GM19468 (cell line): ENCODE measurements at regions not wholly inside any gene's neighbourhood (a gene's known extent, or its start where the extent isn't known, plus 50 kb on each side); places are given as distances from the start of the nearest gene placed in this dataset.
"Not testable (repeated sequence)": the region's sequence is repeated elsewhere in the genome, so short reads cannot be mapped to it uniquely, and the experiment has no call there.

Experiments used
- ATAC-seq: cut with Tn5 transposase; IDR thresholded peaks from one replicate; pipeline ENCODE4 v1.9.1; 2021; ENCODE audit warnings: mild to moderate bottlenecking, moderate library complexity, moderate number of reproducible peaks; ENCODE audit not compliant: unreplicated experiment; ENCODE audit errors: extremely low read depth

- no peak for ATAC-seq
Observed at GRCh38 chr10:85407088-85407487, 959.5 kb downstream of the GRID1 start.

GRCh38 chr10:85408388-85408787 is 958.2 kb downstream of the GRID1 start:
- no peak for ATAC-seq

DNA sequence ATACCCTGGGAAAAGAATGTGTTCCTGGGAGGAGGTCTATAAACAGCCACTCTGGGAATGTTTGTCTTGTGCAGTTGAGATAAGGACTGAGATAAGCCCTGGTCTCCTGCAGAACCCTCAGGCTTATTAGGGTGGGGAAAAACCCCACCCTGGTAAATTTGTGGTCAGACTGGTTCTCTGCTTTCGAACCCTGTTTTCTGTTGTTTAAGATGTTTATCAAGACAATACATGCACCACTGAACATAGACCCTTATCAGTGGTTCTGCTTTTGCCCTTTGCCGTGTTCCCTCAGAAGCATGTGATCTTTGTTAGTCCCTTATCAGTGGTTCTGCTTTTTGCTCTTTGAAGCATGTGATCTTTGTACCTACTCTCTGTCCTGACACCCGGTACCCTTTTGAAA is 956.0 kb downstream of the GRID1 start:
- ATAC-seq: not testable (repeated sequence)

DNA sequence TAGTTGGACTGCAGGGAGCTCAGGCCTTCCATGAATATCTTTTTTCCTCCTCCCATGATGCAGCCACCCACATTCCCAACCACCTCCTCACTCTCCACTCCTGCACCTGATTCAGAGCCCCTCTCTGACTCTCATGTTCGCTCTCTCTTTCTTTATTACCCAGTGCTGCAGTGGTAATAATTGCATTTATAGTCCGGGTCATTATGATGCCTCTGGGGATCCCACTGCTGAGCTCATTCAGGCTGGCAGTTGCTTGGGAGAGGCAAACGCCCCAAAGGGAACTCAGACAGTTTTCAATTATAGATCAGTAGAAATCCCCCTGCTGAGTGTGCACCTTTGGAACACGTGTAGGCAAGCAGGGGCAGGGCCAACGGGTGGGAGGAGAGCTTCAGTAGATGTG is 953.0 kb downstream of the GRID1 start:
- no peak for ATAC-seq

GRCh38 chr10:85420501-85421191 is 945.9 kb downstream of the GRID1 start:
- ATAC-seq: no peak

- no peak for ATAC-seq
Observed at GRCh38 chr10:85421421-85421820, 945.2 kb downstream of the GRID1 start.

DNA sequence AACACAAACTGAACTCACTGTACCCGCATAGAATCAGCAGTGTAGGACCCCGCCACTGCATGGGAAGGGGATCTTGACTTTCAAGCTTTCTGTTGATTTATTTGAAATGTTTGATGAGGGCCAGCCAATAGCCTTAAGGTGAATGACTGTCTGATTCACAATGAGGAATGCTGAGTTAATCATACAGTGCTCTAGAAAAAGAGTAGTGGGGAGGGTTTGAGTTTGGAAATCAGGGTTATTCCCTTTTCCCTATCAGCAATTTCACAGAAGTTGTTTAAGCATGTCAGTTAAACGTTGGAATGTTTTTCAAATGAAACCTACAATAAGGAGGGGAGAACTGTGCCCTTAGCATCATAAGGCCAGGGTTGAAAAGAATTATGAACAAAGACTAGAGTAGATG is 937.5 kb downstream of the GRID1 start:
- no peak for ATAC-seq

- no peak for ATAC-seq
Observed at GRCh38 chr10:85430991-85431390, 935.6 kb downstream of the GRID1 start.

DNA sequence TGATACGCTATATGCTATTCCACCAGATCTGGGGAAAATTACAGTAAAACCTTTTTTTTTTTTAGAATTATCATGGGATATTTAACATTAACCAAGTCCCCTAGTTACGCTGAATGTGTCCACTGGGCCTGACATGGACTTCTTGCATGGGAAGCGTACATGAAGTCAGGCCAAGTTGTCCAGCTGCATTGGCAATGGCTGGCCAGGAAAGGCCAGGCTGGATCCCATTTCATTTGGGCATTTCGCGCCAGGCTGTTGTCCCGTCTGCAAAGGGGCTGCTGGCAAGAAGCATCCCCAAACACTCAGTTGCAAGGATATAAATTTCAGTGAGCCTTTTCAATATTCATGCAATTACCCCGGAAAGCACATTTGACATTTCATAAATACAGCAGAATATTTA is 933.3 kb downstream of the GRID1 start:
- ATAC-seq: no peak

GRCh38 chr10:85444868-85445267 is 921.7 kb downstream of the GRID1 start:
- no peak for ATAC-seq

- no peak for ATAC-seq
Observed at GRCh38 chr10:85445702-85446101, 920.9 kb downstream of the GRID1 start.

DNA sequence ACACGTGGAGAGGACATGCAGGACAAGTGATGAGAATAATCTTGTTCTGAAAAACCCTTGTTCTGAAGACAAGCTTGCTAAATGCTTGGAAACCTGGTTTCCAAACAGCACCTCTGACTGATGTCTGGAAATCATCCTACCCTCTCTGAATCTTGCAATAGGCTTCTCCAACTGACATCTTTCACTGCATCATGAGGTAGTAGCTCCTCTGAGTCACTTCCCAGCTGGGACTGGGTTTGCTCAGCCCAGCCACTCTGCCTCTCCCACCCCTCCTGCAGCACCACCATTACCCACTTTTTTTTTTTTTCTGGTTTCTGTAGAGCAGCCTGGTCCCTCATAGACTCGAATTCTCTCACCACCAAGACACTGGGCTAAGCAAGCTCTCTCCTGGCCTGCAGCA is 919.8 kb downstream of the GRID1 start:
- ATAC-seq: no peak

DNA sequence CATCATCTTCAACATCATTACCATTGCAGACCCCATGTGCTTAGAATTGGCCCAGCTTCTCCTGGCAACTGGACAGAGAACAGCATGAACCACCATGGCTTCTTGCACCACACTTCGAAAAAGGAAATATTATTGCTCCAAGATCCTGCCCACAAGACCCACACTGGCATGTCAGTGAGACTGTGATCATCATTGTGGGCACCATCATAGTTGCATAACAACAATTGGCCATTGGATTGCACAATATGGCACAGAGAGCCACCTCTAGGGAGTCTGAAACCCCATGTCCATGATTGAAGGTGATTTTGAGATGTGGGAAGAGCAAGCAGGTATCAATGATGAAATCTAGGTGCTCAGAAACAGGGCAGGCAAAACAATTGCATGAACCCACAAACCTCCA is 918.9 kb downstream of the GRID1 start:
- ATAC-seq: no peak

GRCh38 chr10:85448716-85449115 is 917.9 kb downstream of the GRID1 start:
- no peak for ATAC-seq

DNA sequence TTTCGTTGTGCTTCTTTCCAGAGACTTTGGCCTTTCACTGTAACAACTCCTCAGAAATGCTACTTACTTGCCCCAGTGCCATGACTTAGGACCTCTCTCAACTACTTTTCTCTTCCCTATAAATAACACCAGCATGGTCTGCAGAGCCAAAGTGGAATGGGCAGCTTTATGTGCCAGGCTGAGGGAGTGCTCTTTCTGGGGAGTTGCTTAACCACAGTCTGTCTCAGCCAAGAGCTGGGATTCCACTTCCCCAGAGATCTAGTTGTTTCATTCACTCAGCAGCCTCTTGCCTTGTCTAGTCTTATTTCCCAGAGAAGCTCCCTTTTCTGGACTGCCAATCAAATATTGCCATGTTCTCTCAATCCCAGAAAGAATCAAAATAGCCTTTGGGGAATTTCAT is 912.2 kb downstream of the GRID1 start:
- ATAC-seq: no peak

DNA sequence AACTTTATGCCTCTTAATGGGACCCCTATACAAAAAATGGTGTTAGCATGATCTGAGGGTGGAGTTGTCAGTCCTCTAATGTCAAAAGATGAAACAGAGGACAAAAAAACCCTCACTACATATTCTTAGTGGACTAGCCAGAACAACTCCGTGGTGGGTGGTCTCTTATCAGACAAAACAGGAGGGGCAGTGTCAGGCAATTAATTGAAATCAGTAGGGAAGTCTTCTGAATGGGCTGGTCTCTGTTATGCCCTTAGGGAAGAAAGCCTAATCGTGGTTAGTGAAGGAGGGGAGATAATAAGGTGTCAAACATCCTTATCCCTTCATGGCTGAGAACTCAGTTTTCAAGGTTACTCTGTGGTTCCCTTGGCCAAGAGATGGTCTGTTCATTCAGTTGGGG is 909.4 kb downstream of the GRID1 start:
- ATAC-seq: no peak

DNA sequence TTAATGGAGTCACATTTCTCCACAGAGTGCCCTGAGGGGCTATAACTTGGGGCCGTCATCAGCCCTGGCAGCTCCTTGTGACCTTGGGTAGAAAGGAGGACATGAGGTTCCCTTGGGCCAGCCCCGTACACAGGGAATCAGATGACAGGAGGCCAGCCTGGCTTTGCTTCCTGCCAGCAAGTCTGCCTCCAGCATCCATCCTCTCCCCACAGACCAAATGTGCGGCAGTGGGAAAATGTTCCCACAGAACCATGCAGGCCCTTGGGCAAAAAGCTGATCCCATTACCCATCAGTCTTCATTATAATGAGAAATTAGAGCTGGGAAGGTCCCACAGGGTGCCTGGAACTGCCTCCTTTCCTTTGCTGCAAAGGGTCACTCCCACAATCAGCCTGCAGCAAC is 908.3 kb downstream of the GRID1 start:
- no peak for ATAC-seq

DNA sequence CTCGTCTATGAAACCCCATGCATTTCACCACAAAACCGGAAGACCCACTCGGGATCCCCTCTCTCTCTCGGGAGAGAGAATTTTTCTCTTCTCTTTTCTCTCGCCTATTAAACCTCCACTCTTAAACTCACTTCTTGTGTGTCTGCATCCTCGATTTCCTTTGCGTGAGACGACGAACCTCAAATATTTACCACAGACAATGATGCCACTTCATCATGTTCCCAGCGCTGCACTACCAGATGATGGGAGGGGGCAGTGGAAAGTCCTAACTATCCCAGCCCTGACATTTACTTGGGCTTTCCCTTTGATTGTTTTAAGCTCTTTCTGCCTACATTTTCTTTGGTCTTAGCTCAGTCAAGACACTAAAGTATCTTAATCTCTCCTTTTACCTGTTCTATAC is 906.7 kb downstream of the GRID1 start:
- ATAC-seq: no peak

DNA sequence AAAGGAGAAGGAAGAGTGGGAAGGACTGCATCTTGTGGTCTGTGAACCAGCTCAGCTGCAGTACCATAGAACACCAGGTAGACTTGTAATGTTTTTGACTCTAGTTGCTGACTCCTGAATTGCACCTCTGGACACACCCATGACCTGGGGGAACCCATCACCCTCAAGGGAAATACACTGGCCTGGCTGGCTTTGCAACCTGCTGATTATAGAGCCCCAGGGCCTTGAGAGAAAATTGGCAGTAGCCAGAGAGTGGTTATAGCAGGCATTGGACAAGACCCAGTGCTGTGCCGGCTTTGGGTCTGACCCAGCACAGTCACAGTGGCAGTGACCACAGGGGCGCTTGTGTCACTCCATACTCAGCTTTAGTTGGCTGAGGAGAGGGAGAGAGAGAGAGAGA is 902.3 kb downstream of the GRID1 start:
- ATAC-seq: no peak

DNA sequence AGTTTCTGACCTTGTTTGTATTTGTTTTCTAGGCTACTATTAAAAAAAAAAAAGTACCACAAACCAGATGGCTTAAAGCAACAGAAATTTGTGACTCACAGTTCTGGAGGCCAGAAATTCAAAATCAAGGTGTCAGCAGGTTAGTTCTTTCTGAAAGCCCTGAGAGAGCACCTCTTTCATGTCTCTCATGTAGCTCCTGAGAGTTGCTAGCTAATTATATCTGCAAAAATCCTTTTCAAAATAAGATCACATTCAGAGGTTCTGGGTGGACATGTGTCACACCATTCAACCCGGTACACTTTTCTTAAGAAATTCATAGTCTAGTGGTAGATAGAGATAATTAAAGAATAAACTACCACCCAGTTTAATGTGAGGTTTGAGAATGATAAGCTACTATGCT is 888.6 kb downstream of the GRID1 start:
- ATAC-seq: no peak

DNA sequence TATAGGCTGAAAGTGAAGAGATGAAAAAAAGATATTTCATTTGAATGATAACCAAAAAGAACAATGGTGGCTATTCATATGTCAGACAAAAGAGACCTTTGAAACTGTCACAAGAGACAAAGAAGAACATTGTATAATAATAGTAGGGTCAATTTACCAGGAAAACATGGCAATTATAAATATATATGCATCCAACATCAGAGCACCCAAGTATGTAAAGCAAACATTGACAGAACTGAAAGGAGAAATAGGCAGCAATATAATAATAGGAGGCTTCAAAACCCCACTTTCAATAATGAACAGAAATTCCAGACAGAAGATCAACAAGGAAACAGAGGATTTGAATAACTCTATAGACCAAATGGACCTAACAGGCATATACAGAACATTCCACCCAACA is 876.2 kb downstream of the GRID1 start:
- no peak for ATAC-seq

DNA sequence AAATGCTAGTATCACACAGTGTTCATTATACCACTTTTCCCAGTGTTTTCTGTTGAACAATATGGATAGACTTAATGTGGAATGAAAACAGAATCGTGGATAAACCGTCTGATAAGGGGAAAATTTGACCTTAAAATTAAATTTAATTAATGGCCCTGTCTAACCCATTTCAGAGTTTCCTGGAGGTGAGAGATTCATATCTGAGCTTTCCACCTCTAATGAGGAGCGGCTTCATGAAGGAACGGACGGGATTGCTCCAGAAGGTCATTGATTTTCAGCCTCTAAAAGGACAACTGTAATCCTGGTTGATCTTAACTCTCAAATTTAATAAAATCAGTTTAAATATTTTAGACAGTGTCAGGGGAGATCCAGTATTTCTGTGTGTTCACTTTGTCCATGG is 874.9 kb downstream of the GRID1 start:
- no peak for ATAC-seq

DNA sequence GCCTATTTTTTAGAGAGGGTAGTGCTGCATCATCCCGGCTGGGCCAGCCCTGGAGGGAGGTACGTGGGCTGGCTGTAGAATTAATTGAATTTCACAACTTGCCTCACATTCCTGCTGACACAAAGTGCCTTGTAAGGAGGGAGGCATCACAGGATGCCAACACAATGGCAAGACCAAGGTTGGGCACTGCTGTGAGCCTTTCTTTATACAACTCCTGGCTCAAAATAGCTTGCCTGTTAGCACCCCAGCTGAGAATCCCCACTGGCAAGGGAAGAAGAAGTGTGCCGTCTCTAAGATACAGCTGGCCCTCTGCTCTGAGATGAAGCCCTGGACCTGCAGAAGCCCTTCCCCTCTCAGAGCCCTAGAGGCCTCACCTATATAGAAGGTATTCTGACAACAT is 873.9 kb downstream of the GRID1 start:
- ATAC-seq: no peak
